NT2/D1 (cell line): ENCODE measurements at regions not wholly inside any gene's neighbourhood (a gene's known extent, or its start where the extent isn't known, plus 50 kb on each side); places are given as distances from the start of the nearest gene placed in this dataset.

Experiments used
- SUZ12 ChIP-seq: IDR thresholded peaks from 2 replicates; pipeline ENCODE4 v1.6.1; 2011; ENCODE audit not compliant: insufficient read length, insufficient read depth; ENCODE audit errors: extremely low read depth
- YY1 ChIP-seq: IDR thresholded peaks from 2 replicates; pipeline ENCODE4 v1.6.1; 2011; ENCODE audit not compliant: insufficient read length, insufficient read depth
- ZNF274 ChIP-seq: IDR thresholded peaks from 2 replicates; pipeline ENCODE4 v1.6.1; 2011; ENCODE audit warnings: mild to moderate bottlenecking, low read depth, low read length

GRCh38 chr6:40916845-40917244 is 122.2 kb downstream of the UNC5CL start:
- TF ChIP-seq SUZ12 (no peak), YY1 (no peak), ZNF274 (no peak)
